CD4-positive, alpha-beta T cell treated with Interleukin-6 for 4 hours (primary cell): ENCODE measurements at regions not wholly inside any gene's neighbourhood (a gene's known extent, or its start where the extent isn't known, plus 50 kb on each side); places are given as distances from the start of the nearest gene placed in this dataset.
"Not testable (repeated sequence)": the region's sequence is repeated elsewhere in the genome, so short reads cannot be mapped to it uniquely, and the experiment has no call there.

Experiments
- DNase-seq: peaks from one replicate; pipeline ENCODE4 v3.0.0-alpha.2; 2020; ENCODE audit warnings: mixed read lengths

- DNase-seq = no peak
These were observed 173.0 kb downstream of the C16orf95 start for GRCh38 chr16:87144232-87144631.

DNA sequence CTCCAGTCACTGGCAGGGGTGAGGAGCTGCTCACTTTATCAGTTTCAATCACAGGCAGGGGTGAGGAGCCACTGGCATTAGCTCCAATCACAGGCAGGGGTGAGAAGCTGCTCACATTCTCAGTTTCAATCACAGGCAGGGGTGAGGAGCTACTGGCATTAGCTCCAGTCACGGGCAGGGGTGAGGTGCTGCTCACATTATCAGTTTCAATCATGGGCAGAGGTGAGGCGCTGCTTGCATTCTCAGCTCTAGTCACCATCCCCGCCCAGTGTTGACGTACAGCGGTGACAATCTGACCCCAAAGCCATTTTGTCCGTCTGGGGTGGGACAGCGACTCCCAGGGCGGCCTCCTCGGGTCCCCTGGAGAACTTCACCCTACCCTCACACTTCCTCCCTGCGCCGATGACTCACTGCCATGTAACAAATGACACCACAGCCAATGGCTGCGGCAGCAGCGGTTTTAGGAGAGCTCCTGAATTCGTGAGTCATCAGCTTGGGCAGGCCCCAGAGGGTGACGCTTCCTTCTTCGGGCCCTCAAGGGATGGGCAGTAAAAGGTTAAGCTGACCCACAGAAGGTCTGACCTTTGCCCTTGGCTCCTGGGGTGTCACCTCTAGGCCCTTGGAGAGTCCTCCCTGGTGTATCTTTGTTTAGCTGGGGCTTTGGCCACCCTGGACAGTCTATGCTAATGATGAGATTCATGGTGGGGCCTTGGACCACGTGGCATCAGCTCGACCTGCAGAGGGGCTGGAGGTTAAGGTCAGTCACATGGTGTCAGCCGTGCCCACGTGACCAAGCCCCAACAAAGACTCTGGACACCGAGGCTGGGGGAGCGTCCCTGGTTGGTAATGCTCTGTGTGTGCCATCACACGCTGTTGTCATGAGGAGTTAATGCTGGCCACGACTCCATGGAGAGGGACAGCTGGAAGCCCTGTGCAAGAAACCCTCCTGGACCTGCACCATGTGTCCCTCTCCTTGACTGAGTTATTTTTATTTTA lies 171.7 kb downstream of the C16orf95 start:
- DNase-seq = no peak

DNA sequence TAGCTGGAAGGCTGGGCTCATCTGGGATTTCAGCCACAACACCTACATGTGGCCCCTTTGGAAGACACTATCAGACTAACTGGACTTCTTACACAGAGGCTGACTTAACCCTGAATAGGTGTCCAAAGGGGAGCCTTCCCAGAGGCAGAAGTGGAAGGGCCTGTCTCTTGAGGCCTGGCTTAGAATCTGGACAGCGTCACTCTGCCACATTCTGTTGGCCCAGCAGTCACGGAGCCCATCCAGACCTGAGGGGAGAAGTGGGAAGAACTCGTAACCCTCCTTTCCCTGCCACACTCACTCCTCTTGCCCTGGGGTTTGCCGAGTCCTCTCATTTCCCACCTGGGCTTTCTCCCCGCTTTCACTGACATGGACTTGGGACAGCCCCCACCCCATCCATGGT lies 170.5 kb downstream of the C16orf95 start:
- no peak for DNase-seq

DNA sequence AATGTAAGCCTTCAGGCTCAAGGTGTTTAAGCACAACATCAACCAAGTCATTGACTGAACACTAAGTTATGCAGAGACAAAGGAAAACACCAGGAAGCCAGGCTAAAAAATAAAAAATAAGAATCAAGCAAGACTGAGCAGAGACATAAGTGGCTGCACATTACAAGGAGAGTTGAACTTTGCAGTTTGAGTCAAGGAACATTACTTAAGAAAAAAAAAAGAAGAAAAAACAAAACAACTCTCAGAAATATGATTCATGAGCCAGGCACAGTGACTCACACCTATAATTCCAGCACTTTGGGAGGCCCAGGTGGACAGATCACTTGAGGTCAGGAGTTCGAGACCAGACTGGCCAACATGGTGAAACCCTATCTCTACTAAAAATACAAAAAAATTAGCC lies 168.1 kb downstream of the C16orf95 start:
- DNase-seq = no peak

GRCh38 chr16:87150262-87150661 lies 166.9 kb downstream of the C16orf95 start:
- DNase-seq = no peak

GRCh38 chr16:87150681-87151280 lies 166.4 kb downstream of the C16orf95 start:
- DNase-seq = no peak

DNA sequence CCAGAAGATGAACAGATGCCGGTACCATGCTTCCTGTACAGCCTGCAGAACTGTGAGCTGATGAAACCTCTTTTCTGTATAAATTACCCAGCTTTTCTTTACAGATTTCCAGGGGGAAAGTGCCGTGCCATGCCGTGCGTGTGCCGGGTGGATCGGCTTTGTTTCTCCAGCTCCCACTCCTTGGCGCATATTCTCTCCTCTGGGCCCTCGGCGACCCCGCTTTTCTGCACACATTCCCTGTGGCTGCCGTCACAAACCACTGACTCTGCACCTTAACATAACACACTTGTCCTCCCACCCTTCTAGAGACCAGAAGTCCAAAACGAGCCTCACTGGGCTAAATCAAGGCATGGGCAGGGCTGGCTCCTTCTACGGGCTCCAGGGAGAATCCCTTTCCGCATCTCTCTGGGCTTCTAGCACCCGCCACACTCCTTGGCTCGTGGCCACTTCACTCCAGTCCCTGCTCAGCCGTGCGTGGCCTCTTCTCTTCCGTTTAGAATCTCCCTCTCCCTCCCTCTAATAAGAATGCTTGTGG lies 164.9 kb downstream of the C16orf95 start:
- DNase-seq = no peak

GRCh38 chr16:87153326-87153725 lies 163.9 kb downstream of the C16orf95 start:
- DNase-seq = no peak

DNA sequence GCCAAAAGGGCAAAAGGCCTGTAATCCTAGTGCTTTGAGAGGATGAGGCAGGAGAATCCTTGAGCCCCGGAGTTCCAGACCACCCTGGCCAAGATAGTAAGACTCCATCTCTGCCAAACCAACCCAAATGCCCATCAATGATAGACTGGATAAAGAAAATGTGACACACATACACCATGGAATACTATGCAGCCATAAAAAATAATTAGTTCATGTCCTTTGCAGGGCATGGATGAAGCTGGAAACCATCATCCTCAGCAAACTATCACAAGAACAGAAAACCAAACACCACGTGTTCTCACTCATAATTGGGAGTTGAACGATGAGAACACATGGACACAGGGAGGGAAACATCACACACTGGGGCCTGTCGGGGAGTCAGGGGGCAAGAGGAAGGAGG lies 161.9 kb downstream of the C16orf95 start:
- DNase-seq = not testable (repeated sequence)

DNA sequence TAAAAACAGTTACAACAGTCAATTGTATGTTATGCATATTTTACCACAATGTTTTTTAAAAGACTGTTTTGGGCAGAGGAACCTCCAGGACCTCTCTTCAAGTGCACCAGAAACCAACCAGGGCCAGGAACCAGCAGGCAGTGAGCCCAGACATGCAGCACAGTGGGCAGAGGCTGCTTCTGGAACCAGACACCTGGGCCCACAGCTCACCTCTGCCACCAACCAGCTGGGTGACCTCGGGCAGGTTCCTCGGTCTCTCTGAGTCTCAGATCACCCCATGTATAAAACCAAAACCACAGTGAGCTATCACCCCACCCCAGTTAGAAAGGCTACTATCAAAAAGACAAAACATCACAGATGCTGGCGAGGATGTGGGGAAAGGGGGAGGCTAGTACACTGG lies 161.0 kb downstream of the C16orf95 start:
- DNase-seq = no peak

GRCh38 chr16:87160234-87160636 lies 157.0 kb downstream of the C16orf95 start:
- DNase-seq = no peak

DNA sequence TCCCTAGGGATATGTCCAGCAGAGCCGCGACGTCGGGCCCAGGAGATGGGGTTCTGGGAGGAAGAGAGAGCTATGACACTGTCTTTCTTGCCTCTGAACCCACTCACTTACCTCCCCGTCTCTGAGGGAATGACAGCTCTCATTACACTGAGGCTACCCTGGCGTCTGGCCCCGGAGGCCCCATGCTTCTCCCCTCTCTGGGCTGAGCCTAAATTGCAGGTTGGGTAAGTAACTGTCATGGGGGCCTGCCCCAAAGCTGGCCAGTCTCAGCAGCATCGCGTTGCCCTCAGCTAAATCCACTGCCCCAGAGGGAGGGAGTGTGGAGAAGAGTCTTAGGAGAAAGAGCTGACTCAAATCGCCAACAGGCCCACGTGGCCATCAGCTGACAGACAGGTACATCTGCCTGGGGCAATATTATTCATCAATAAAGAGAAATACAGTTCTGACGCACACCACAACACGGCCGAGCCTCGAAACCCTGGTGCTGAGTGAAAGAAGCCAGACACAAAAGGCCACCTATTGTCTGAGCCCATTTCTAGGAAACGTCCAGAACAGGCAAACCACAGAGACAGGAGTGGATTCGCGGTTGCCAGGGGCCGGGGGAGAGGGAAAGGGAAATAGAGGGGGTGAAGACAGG lies 156.4 kb downstream of the C16orf95 start:
- DNase-seq = no peak

DNA sequence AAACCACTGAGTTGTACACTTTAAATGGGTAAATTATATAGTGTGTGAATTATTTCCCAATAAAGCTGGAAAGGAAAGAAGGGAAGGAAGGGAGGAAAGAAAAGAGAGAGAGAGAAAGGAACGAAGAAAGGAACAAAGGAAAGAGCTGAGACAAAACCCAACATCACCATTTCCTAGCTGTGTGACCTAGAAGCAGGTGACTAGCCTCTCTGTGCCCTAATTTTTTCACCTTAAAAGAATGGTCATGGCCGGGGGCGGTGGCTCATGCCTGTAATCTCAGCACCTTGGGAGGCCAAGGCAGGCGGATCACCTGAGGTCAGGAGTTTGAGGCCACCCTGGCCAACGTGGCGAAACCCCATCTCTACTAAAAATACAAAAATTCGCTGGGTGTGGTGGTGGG lies 155.8 kb downstream of the C16orf95 start:
- not testable (repeated sequence) for DNase-seq

DNA sequence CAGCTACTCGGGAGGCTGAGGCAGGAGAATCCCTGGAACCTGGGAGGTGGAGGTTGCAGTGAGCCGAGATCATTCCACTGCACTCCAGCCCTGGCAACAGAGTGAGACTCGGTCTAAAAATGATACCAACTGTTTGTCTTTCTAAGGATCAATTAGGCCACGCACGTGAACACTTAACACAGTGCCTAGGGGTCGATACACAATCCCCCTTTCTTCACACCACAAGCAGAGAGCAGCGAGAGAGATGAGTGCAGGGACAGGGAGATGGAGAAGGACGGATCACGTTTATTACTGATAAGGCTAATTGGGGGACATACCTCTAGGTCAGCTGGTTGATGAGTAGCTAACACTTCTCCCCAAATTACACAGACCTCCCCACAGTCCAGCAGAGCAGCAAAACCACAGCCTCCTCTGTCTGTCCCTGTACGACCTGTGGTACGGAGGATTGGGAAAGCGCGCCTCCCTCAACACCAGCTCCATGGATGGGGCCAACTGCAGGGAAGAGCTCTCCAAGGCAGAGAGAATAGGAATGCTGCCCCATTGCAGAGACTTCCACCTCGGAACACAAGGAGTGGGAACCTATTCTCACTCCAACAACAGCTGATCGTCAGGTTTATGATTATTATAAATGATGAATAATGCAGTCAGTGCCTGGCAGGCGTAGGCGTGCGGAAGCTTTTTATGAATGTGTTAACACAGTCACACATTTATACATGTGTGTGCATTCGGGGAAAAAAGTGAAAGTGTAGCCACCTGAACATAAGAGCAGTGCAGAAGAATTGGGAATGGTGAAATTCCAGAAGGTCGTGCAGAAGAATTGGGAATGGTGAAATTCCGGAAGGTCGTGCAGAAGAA lies 155.1 kb downstream of the C16orf95 start:
- no peak for DNase-seq

GRCh38 chr16:87162799-87163198 lies 154.4 kb downstream of the C16orf95 start:
- not testable (repeated sequence) for DNase-seq

GRCh38 chr16:87163637-87164036 lies 153.6 kb downstream of the C16orf95 start:
- DNase-seq = no peak

GRCh38 chr16:87165151-87165550 lies 152.0 kb downstream of the C16orf95 start:
- no peak for DNase-seq

DNA sequence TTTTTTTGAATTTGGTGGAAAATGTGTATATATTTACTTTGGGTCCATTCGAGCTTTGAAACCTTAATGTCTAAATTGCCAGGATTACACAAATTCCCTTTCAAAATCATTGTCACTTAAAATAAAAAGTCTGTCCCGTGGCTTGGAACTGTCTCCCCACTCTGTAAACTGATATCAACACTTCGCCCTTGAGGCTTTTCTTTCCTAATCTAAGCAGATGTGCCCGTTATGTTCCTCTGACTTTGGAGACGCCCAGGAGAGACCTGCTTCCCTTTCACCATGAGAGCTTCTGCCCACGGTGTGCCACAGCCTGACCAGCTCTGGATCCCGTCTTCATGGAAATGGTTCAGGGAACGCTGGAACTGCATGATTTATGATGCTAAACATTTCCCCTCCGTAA lies 151.3 kb downstream of the C16orf95 start:
- DNase-seq = no peak

GRCh38 chr16:87166321-87166720 lies 150.9 kb downstream of the C16orf95 start:
- DNase-seq = no peak

DNA sequence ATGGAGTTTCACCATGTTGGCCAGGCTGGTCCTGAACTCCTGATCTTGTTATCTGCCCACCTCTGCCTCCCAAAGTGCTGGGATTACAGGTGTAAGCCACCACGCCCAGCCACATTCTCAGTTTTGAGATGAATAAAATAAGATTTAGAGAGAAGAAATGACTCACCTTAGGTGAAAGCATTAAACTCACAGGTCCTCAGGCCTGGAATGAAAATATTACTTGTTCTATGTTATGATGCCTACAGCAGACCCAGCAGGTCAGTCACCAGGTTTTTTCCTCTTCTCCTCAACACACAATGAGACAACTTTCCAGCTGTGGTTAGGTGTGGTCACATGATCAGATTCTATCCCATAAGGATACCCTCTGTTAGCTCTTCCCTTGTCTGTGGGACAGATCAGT lies 150.3 kb downstream of the C16orf95 start:
- DNase-seq = no peak

- DNase-seq = no peak
These were observed 147.6 kb downstream of the C16orf95 start for GRCh38 chr16:87169509-87169995.

- DNase-seq = no peak
These were observed 146.9 kb downstream of the C16orf95 start for GRCh38 chr16:87170310-87170709.
